Neural cell (in vitro differentiated cells): ENCODE measurements at regions not wholly inside any gene's neighbourhood (a gene's known extent, or its start where the extent isn't known, plus 50 kb on each side); places are given as distances from the start of the nearest gene placed in this dataset.

Source experiments
- EZH2 ChIP-seq: fragments of 200-600, 300-800 bp; shearing (Covaris generic), sonication (generic); IDR thresholded peaks from 2 replicates; pipeline ENCODE4 v1.6.1; 2014; ENCODE audit warnings: antibody characterized with exemption, low read length, borderline replicate concordance, mild to moderate bottlenecking; ENCODE audit not compliant: insufficient read depth, poor library complexity, severe bottlenecking
- POLR2AphosphoS5 ChIP-seq: IDR thresholded peaks from 2 replicates; pipeline ENCODE4 v1.6.1; 2012
- RAD21 ChIP-seq: fragments of 450-650 bp; conservative IDR thresholded peaks from 2 replicates; pipeline ENCODE4 v1.6.1; 2014; ENCODE audit warnings: antibody characterized with exemption, mild to moderate bottlenecking, moderate library complexity
- TAF1 ChIP-seq: IDR thresholded peaks from 2 replicates; pipeline ENCODE4 v1.6.1; 2012; ENCODE audit warnings: low read depth
- TF ChIP-seq, protein P1 (sequence below): fragments of 450-650 bp; IDR thresholded peaks from 2 replicates; pipeline ENCODE4 v1.5.1; 2014; ENCODE audit warnings: antibody characterized with exemption, mild to moderate bottlenecking, moderate library complexity; ENCODE audit not compliant: poor library complexity, severe bottlenecking
- TF ChIP-seq, protein P2 (sequence below): IDR thresholded peaks from 2 replicates; pipeline ENCODE4 v1.6.1; 2012; ENCODE audit warnings: borderline replicate concordance

DNA sequence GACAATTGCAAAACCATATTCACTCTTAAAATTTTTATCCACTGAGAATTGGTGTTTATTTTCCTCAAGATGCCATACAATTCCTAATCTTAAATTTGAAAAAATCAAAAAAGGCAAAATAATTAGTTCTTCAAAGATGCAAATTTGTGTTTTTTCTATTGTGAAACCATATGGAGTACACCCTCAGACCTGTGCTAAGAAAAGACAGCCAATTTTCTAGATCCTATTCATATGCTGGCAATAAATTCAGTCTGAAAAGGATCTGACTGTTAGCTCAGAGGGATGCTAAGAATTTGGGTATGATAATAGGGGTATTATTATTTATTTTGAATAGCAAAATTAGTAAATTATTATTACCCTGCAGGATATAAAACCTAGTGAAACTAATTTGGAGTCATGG, 476.9 kb upstream of the SYT1 start:
- TF ChIP-seq RAD21 (no peak), TAF1 (no peak), EZH2 (no peak), POLR2AphosphoS5 (no peak)
- TF ChIP-seq, protein P1, sequence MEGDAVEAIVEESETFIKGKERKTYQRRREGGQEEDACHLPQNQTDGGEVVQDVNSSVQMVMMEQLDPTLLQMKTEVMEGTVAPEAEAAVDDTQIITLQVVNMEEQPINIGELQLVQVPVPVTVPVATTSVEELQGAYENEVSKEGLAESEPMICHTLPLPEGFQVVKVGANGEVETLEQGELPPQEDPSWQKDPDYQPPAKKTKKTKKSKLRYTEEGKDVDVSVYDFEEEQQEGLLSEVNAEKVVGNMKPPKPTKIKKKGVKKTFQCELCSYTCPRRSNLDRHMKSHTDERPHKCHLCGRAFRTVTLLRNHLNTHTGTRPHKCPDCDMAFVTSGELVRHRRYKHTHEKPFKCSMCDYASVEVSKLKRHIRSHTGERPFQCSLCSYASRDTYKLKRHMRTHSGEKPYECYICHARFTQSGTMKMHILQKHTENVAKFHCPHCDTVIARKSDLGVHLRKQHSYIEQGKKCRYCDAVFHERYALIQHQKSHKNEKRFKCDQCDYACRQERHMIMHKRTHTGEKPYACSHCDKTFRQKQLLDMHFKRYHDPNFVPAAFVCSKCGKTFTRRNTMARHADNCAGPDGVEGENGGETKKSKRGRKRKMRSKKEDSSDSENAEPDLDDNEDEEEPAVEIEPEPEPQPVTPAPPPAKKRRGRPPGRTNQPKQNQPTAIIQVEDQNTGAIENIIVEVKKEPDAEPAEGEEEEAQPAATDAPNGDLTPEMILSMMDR = no peak
- TF ChIP-seq, protein P2, sequence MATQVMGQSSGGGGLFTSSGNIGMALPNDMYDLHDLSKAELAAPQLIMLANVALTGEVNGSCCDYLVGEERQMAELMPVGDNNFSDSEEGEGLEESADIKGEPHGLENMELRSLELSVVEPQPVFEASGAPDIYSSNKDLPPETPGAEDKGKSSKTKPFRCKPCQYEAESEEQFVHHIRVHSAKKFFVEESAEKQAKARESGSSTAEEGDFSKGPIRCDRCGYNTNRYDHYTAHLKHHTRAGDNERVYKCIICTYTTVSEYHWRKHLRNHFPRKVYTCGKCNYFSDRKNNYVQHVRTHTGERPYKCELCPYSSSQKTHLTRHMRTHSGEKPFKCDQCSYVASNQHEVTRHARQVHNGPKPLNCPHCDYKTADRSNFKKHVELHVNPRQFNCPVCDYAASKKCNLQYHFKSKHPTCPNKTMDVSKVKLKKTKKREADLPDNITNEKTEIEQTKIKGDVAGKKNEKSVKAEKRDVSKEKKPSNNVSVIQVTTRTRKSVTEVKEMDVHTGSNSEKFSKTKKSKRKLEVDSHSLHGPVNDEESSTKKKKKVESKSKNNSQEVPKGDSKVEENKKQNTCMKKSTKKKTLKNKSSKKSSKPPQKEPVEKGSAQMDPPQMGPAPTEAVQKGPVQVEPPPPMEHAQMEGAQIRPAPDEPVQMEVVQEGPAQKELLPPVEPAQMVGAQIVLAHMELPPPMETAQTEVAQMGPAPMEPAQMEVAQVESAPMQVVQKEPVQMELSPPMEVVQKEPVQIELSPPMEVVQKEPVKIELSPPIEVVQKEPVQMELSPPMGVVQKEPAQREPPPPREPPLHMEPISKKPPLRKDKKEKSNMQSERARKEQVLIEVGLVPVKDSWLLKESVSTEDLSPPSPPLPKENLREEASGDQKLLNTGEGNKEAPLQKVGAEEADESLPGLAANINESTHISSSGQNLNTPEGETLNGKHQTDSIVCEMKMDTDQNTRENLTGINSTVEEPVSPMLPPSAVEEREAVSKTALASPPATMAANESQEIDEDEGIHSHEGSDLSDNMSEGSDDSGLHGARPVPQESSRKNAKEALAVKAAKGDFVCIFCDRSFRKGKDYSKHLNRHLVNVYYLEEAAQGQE = no peak
